ENCODE measurements at regions not wholly inside any gene's neighbourhood (a gene's known extent, or its start where the extent isn't known, plus 50 kb on each side); places are given as distances from the start of the nearest gene placed in this dataset.

DNA sequence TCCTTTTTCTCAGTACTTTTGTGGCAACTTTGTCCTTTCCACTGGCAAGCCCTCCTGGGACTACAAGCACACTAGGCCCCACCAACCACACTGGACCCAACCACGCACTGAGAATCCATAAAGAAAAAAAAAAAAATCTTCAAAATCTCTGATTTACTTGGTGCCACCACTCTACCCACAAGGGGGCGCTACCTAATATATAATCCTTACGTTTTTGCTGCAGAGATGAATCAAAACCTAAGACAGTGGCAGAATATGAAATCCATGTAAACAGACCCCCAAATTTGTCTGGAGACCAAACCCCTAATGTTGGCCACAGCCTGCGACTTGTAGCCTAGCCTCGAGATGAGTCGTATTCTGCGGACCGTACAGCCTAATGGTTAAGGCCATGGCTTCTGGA, 63.5 kb upstream of the ARHGAP36 start:
- intact Hi-C loops (cut with DNase I): no loop called here

DNA sequence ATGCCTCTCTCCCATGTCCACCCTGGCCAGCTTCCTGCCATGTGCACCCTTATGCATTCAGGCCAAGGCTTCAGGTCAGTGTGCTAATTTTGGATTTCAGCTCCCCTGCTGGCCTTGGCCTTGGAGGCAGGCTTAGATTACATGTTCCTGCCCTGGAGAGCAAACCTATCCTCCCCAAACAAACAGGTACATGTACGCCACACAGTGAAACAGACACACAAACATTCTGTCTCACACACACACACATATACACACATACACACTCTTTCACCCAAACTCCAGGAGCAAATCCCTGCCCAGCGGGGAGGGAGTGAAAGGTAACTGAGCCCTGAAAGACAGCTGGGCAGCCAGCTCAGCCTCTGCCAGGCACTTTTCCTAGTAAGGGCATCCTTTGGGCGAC, 62.7 kb upstream of the ARHGAP36 start:
- no peak overlapping the region for H3K4me3 ChIP-seq
- no peak overlapping the region for H3K27ac ChIP-seq
- intact Hi-C loops (cut with DNase I): no loop called here
- no peaks in the 10 kb centered on the region for H3K9me3 ChIP-seq
- no peak for TF ChIP-seq POLR2A (IDR thresholded peaks at IDR 0.05)
- no peak for TF ChIP-seq CTCF (IDR thresholded peaks at IDR 0.05)
- no peak for TF ChIP-seq POLR2AphosphoS5 (IDR thresholded peaks at IDR 0.05; ENCODE audit: insufficient read depth in 1 of 2, low read depth in 1 of 2)
- no peak for DNase-seq (ENCODE audit: extremely low spot score in 2 of 2)
- H3K27me3 ChIP-seq: no peaks in the 10 kb centered on the region
- no peaks in the 10 kb centered on the region for H3K4me1 ChIP-seq
- no peaks in the 10 kb centered on the region for H3K36me3 ChIP-seq

More for the DNA sequence above, 63.5 kb upstream of the ARHGAP36 start:
- no peaks in the 10 kb centered on the region for H3K36me3 ChIP-seq
- H3K4me1 ChIP-seq: no peaks in the 10 kb centered on the region
- no peaks in the 10 kb centered on the region for H3K9me3 ChIP-seq
- TF ChIP-seq CTCF (IDR thresholded peaks at IDR 0.05) (no peak), POLR2A (IDR thresholded peaks at IDR 0.05) (no peak), POLR2AphosphoS5 (IDR thresholded peaks at IDR 0.05; ENCODE audit: insufficient read depth in 1 of 2, low read depth in 1 of 2) (no peak)
- H3K4me3 ChIP-seq: no peak overlapping the region
- H3K27me3 ChIP-seq: no peaks in the 10 kb centered on the region
- no peak for DNase-seq (ENCODE audit: extremely low spot score in 2 of 2)
- no peak overlapping the region for H3K27ac ChIP-seq

DNA sequence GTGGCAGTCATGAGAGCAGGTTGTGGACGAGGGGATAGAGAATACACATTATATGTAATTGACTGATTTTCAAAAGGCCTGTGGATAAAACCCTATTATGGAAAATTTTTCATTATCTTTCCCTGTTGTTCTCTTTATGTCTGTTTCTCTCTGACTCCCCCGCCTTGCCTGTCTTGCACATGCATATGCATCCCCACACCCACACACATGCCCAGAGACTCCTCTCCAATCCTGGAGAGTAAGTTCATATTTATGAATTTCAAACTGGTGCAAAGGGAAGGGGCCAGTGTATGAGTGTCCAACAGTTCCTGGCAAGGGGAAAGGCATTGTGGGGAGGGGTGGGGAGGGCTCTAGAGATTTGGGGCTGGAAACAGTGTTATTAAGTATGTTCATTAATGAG, 60.8 kb upstream of the ARHGAP36 start:
- Histone ChIP-seq H3K27ac (no peak overlapping the region), H3K27me3 (no peaks in the 10 kb centered on the region), H3K4me1 (no peaks in the 10 kb centered on the region), H3K4me3 (no peak overlapping the region), H3K36me3 (no peaks in the 10 kb centered on the region), H3K9me3 (no peaks in the 10 kb centered on the region)
- TF ChIP-seq CTCF (IDR thresholded peaks at IDR 0.05): no peak
- intact Hi-C loops (cut with DNase I): no loop called here
- DNase-seq (ENCODE audit: extremely low spot score in 2 of 2): no peak

DNA sequence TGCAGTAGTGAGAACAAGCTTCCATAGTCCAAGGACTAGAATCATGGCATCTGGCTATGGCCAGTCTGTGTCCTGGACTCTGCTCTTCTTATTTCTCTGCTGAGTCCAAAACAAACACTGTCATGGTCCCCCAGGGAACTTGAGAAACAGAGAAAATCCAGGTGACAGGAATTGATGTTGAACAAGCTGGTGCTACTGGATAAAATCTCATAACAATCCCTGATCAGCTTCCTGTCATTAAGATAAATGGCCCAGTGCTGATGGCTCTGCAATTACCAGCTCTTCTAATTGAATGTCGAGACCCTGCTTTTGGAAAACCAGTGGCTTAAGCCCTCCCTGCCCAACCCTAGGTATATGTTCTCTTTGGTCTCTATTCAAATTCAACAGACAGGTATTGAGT, 58.8 kb upstream of the ARHGAP36 start:
- TF ChIP-seq CTCF (IDR thresholded peaks at IDR 0.05) (no peak), POLR2A (IDR thresholded peaks at IDR 0.05) (no peak), POLR2AphosphoS5 (IDR thresholded peaks at IDR 0.05; ENCODE audit: insufficient read depth in 1 of 2, low read depth in 1 of 2) (no peak)
- intact Hi-C loops (cut with DNase I): no loop called here
- Histone ChIP-seq H3K4me3 (no peak overlapping the region), H3K36me3 (no peaks in the 10 kb centered on the region), H3K4me1 (no peaks in the 10 kb centered on the region), H3K9me3 (no peaks in the 10 kb centered on the region), H3K27ac (no peak overlapping the region), H3K27me3 (no peaks in the 10 kb centered on the region)
- no peak for DNase-seq (ENCODE audit: extremely low spot score in 2 of 2)
